ENCODE measurements at regions not wholly inside any gene's neighbourhood (a gene's known extent, or its start where the extent isn't known, plus 50 kb on each side); places are given as distances from the start of the nearest gene placed in this dataset.

- TF ChIP-seq LEF1 (IDR thresholded peaks at IDR 0.05; ENCODE audit: borderline replicate concordance) (no peak), L3MBTL2 (conservative IDR thresholded peaks at IDR 0.05) (no peak), ARNT (IDR thresholded peaks at IDR 0.05) (no peak), NFRKB (IDR thresholded peaks at IDR 0.05) (no peak), ELF4 (IDR thresholded peaks at IDR 0.05) (no peak), PKNOX1 (IDR thresholded peaks at IDR 0.05) (no peak), CTBP1 (IDR thresholded peaks at IDR 0.05; ENCODE audit: borderline replicate concordance) (no peak), FOXK2 (IDR thresholded peaks at IDR 0.05) (no peak), HDGF (IDR thresholded peaks at IDR 0.05; ENCODE audit: borderline replicate concordance) (no peak), FOXA1 (IDR thresholded peaks at IDR 0.05) (no peak)
- ChIA-PET POLR2A (no interaction called here), CTCF (no interaction called here)
- no peak for DNase-seq (ENCODE audit: extremely low spot score)
These were observed 207.1 kb upstream of the HDAC9 start for GRCh38 chr7:18288322-18289037.

- no peak for DNase-seq (ENCODE audit: extremely low spot score)
- POLR2A ChIA-PET: no interaction called here
- TF ChIP-seq FOXK2 (IDR thresholded peaks at IDR 0.05) (no peak), ARNT (IDR thresholded peaks at IDR 0.05) (no peak), CTBP1 (IDR thresholded peaks at IDR 0.05; ENCODE audit: borderline replicate concordance) (no peak), TARDBP (IDR thresholded peaks at IDR 0.05) (no peak), HDGF (IDR thresholded peaks at IDR 0.05; ENCODE audit: borderline replicate concordance) (no peak), SUZ12 (IDR thresholded peaks at IDR 0.05) (no peak), FOXM1 (IDR thresholded peaks at IDR 0.05; ENCODE audit: borderline replicate concordance) (no peak), PKNOX1 (IDR thresholded peaks at IDR 0.05) (no peak), FOXA1 (IDR thresholded peaks at IDR 0.05) (no peak), NFRKB (IDR thresholded peaks at IDR 0.05) (no peak), ELF4 (IDR thresholded peaks at IDR 0.05) (no peak)
- CTCF ChIA-PET: no interaction called here
These were observed 205.8 kb upstream of the HDAC9 start for GRCh38 chr7:18289788-18290187.

- ChIA-PET POLR2A (no interaction called here), CTCF (no interaction called here)
- no peak for DNase-seq (ENCODE audit: extremely low spot score)
- TF ChIP-seq PKNOX1 (IDR thresholded peaks at IDR 0.05) (no peak), ZNF384 (IDR thresholded peaks at IDR 0.05) (no peak), SUZ12 (IDR thresholded peaks at IDR 0.05) (no peak), L3MBTL2 (conservative IDR thresholded peaks at IDR 0.05) (no peak), SP1 (IDR thresholded peaks at IDR 0.05) (no peak), FOXA1 (IDR thresholded peaks at IDR 0.05) (no peak), BHLHE40 (IDR thresholded peaks at IDR 0.05; ENCODE audit: borderline replicate concordance) (no peak), ARNT (IDR thresholded peaks at IDR 0.05) (no peak)
These were observed 205.3 kb upstream of the HDAC9 start for GRCh38 chr7:18290223-18290622.

GRCh38 chr7:18290865-18291264, 204.7 kb upstream of the HDAC9 start:
- CTCF ChIA-PET: no interaction called here
- TF ChIP-seq ARNT (IDR thresholded peaks at IDR 0.05) (no peak), BHLHE40 (IDR thresholded peaks at IDR 0.05; ENCODE audit: borderline replicate concordance) (no peak), SUZ12 (IDR thresholded peaks at IDR 0.05) (no peak), TARDBP (IDR thresholded peaks at IDR 0.05) (no peak), SP1 (IDR thresholded peaks at IDR 0.05) (no peak), CTBP1 (IDR thresholded peaks at IDR 0.05; ENCODE audit: borderline replicate concordance) (no peak), FOXK2 (IDR thresholded peaks at IDR 0.05) (no peak), FOXM1 (IDR thresholded peaks at IDR 0.05; ENCODE audit: borderline replicate concordance) (no peak), ELF4 (IDR thresholded peaks at IDR 0.05) (no peak), L3MBTL2 (conservative IDR thresholded peaks at IDR 0.05) (no peak), FOXA1 (IDR thresholded peaks at IDR 0.05) (no peak), NFRKB (IDR thresholded peaks at IDR 0.05) (no peak), HDGF (IDR thresholded peaks at IDR 0.05; ENCODE audit: borderline replicate concordance) (no peak)
- no peak for DNase-seq (ENCODE audit: extremely low spot score)
- POLR2A ChIA-PET: no interaction called here

- TF ChIP-seq BHLHE40 (IDR thresholded peaks at IDR 0.05; ENCODE audit: borderline replicate concordance) (no peak), SUZ12 (IDR thresholded peaks at IDR 0.05) (no peak), L3MBTL2 (conservative IDR thresholded peaks at IDR 0.05) (no peak), CTBP1 (IDR thresholded peaks at IDR 0.05; ENCODE audit: borderline replicate concordance) (no peak)
- ChIA-PET CTCF (no interaction called here), POLR2A (no interaction called here)
- DNase-seq (ENCODE audit: extremely low spot score): no peak
These were observed 203.0 kb upstream of the HDAC9 start for GRCh38 chr7:18292584-18292983.

- ChIA-PET POLR2A (no interaction called here), CTCF (no interaction called here)
- no peak for TF ChIP-seq LEF1 (IDR thresholded peaks at IDR 0.05; ENCODE audit: borderline replicate concordance)
- no peak for TF ChIP-seq FOXA1 (IDR thresholded peaks at IDR 0.05)
- no peak for TF ChIP-seq SUZ12 (IDR thresholded peaks at IDR 0.05)
- no peak for TF ChIP-seq FOXK2 (IDR thresholded peaks at IDR 0.05)
- TF ChIP-seq ARNT (IDR thresholded peaks at IDR 0.05): no peak
- no peak for TF ChIP-seq L3MBTL2 (conservative IDR thresholded peaks at IDR 0.05)
- TF ChIP-seq BHLHE40 (IDR thresholded peaks at IDR 0.05; ENCODE audit: borderline replicate concordance): no peak
- TF ChIP-seq ELF4 (IDR thresholded peaks at IDR 0.05): no peak
- no peak for TF ChIP-seq FOXM1 (IDR thresholded peaks at IDR 0.05; ENCODE audit: borderline replicate concordance)
- no peak for TF ChIP-seq TARDBP (IDR thresholded peaks at IDR 0.05)
- no peak for TF ChIP-seq NFRKB (IDR thresholded peaks at IDR 0.05)
- no peak for TF ChIP-seq CTBP1 (IDR thresholded peaks at IDR 0.05; ENCODE audit: borderline replicate concordance)
- DNase-seq (ENCODE audit: extremely low spot score): no peak
These were observed 201.8 kb upstream of the HDAC9 start for GRCh38 chr7:18293759-18294158.
